ENCODE measurements at regions not wholly inside any gene's neighbourhood (a gene's known extent, or its start where the extent isn't known, plus 50 kb on each side); places are given as distances from the start of the nearest gene placed in this dataset.

DNA sequence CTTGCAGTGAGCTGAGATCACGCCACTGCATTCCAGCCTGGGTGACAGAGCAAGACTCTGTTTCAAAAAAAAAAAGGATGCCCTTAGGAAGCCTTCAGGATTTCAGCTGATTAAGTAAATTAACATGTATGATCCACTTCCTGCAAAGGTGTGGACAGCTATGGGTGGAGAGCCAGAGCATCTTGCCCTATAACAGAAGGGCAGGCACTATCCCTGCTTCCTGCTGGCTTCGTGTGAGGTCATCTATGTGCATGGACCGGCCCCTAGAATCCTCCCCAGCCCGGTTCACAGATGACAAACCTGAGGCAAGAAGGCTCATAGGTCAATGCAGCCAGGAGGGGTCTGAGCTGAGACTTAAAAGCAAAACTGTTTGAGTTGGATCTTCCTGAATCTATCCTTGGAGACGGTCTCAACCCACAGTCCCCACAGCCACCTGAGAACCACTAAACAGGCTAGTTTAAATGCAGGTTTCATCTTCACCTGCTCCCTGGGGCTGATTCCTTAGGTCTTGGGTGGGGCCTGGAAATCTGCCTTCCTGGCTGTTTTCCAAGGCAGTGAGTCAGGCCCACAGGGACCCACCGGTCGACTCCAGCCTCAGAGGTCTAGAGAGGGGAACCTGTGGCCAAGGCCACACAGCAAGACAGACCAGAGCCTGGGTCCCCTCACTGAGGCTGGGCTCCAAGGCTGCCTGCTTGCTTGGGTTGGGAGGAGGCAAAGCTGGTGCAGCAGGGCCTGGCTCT lies 55.2 kb upstream of the MPEG1 start:
- DNase-seq (ENCODE audit: extremely low read depth, low read depth), result no peak
- no peak for TF ChIP-seq CTCF (IDR thresholded peaks at IDR 0.05; ENCODE audit: low read depth, low read length)

DNA sequence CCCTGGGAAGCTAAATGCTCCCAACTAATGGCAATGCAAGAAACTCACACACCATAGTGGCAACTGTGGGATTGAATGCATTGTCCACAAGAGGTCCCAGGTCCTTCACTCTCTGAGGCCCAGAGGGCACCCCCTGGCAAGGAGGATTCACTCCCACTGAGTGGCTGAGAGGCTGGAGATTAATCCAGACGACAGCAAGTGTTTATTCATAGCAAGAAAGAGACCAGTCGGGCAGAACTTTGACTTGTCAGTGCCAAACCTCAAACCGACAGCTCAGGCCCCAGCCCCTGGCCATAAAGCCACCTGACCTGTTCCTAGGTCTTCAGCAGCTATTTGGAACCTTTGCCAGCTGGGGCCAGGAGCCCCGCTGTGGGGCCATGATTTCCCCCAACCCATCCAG lies 54.5 kb upstream of the MPEG1 start:
- DNase-seq (ENCODE audit: extremely low read depth, low read depth), result no peak

DNA sequence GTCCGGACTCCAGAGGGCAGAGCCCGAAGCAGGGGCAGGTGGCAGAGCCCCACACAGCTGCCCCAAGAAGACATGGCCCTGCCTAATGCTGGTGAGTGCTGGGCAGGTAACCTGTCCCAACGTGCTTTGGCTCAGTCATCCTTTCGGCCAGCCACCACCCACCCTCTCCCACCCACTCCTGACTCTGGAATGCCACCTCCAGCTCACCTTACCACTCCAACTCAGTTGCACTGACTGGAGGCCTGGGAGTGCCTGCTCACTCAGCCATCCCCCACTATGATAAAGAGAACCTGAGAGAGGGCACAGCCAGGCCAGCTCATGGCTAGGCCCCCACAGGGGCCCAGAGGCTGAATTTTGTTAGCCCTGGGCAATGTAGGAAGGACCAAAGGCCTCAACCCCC lies 53.8 kb upstream of the MPEG1 start:
- no peak for DNase-seq (ENCODE audit: extremely low read depth, low read depth)
- no peak for TF ChIP-seq CTCF (IDR thresholded peaks at IDR 0.05; ENCODE audit: low read depth, low read length)

More for the DNA sequence above, 54.5 kb upstream of the MPEG1 start:
- TF ChIP-seq CTCF (IDR thresholded peaks at IDR 0.05; ENCODE audit: low read depth, low read length), result no peak

DNA sequence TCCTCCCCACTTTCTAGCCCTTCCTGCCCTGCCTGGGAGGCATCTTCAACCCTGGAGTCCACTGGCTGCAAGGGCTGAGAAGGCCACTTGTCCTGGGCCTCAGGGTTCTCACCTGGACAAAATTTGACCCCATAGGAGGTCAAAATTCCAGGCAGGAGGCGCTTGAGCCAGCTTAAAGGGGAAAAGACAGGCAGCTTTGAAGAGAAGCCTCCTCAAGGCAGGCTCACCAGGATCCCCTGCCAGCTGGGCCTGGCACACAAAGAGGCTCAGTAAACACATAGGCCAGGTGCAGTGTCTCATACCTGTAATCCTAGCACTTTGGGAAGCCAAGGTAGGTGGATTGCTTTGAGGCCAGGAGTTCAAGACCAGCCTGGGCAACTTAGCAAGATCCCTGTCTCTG lies 53.0 kb upstream of the MPEG1 start:
- TF ChIP-seq CTCF (IDR thresholded peaks at IDR 0.05; ENCODE audit: low read depth, low read length), result no peak
- DNase-seq (ENCODE audit: extremely low read depth, low read depth), result no peak

DNA sequence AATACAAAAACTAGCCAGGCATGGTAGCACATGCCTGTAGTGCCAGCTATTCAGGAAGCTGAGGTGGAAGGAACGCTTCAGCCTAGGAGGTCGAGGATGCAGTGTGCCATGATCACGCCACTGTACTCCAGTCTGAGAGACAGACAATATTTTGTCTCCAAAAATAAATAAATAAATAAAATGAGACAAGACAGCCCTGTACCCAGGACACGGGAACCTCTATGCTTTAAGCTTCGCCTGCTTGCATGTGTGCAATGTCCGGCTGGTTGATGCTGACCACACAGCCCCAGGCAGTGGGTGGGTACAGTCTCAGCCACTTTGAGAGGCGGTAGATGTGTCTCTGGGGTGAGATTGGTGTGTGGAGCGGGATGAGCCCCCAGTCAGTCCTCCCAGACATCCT lies 52.0 kb upstream of the MPEG1 start:
- no peak for DNase-seq (ENCODE audit: extremely low read depth, low read depth)
- no peak for TF ChIP-seq CTCF (IDR thresholded peaks at IDR 0.05; ENCODE audit: low read depth, low read length)

GRCh38 chr11:59263225-59263894 lies 50.6 kb upstream of the MPEG1 start:
- no peak for DNase-seq (ENCODE audit: extremely low read depth, low read depth)
- no peak for TF ChIP-seq CTCF (IDR thresholded peaks at IDR 0.05; ENCODE audit: low read depth, low read length)

All from AG09319 (cell line).